HUES64 (cell line): ENCODE measurements at regions not wholly inside any gene's neighbourhood (a gene's known extent, or its start where the extent isn't known, plus 50 kb on each side); places are given as distances from the start of the nearest gene placed in this dataset.

Experiments
- H3K27ac ChIP-seq: 2 replicates; pipeline ENCODE4 v1.7.0; 2013; ENCODE audit warnings: low read depth, low read length, inconsistent platforms
- H3K27me3 ChIP-seq: 2 replicates; pipeline ENCODE4 v1.6.1; 2013; ENCODE audit warnings: mild to moderate bottlenecking, low read length; ENCODE audit not compliant: insufficient read depth
- H3K36me3 ChIP-seq: 2 replicates; pipeline ENCODE4 v1.6.1; 2013; ENCODE audit warnings: mild to moderate bottlenecking, low read length; ENCODE audit not compliant: insufficient read depth
- H3K4me1 ChIP-seq: 2 replicates; pipeline ENCODE4 v1.6.1; 2013; ENCODE audit warnings: mild to moderate bottlenecking, low read length, moderate library complexity; ENCODE audit not compliant: insufficient read depth
- H3K4me3 ChIP-seq: 2 replicates; pipeline ENCODE4 v1.5.1; 2013; ENCODE audit warnings: mild to moderate bottlenecking, low read length, moderate library complexity
- H3K9ac ChIP-seq: 2 replicates; pipeline ENCODE4 v1.6.1; 2013; ENCODE audit warnings: mild to moderate bottlenecking, low read depth, low read length
- H3K9me3 ChIP-seq: 2 replicates; pipeline ENCODE4 v1.6.1; 2013; ENCODE audit warnings: low read depth, low read length; ENCODE audit not compliant: insufficient read depth
- WGBS: fragments of 150-250, 120-280 bp; methylation state at CpG from one replicate; pipeline ENCODE4 v1.1.7; 2013; ENCODE audit warnings: missing lambda C conversion rate; 5-methylcytosine and 5-hydroxymethylcytosine counted together

DNA sequence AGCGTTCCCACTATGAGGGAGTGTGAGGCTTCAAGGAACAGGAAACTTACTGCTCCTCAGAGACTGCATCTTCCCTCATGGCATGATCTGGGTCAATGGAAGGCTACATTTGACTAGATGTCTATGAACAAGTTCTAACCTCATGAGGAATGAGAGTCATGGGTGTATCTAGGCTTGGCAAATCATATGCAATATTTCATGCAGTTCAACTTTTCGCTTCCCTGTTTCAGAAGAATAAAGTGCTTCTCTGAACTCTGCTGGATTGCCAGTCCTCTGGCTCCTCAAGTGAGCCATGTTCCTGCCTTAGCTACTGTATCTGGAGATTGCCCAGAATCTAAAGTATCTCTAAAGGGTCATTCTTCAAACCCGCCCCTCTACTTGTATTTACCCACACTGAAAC, 54.3 kb upstream of the SEMA3A start:
- 92% methylated on average over 3 of the region's 3 CpGs for WGBS
- H3K4me1 ChIP-seq: peaks cover 22% of the 10 kb centered on the region
- no peak overlapping the region for H3K4me3 ChIP-seq
- no peak overlapping the region for H3K9ac ChIP-seq
- no peaks in the 10 kb centered on the region for H3K27me3 ChIP-seq
- H3K27ac ChIP-seq: no peak overlapping the region
- H3K9me3 ChIP-seq: peaks cover 16% of the 10 kb centered on the region
- H3K36me3 ChIP-seq: no peaks in the 10 kb centered on the region

DNA sequence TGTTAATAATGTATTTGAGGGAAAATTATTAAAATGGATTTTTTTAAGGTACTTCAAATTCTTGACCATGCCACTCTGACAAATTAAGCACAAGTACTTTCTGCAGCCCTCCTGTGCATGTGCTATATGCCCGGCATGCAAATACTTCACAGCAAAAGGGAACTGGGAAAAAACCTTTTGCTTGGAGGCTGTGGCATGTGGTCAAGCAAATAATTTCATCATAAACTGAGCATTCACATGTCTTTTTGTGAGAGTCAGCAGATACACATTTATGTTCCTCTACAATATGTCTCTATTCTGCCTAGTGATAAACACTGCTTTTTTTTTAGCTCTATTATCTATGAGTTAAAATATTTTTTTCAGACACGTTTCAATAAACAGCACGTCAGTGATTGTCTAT, 53.7 kb upstream of the SEMA3A start:
- Histone ChIP-seq H3K9ac (no peak overlapping the region), H3K36me3 (no peaks in the 10 kb centered on the region), H3K4me3 (no peak overlapping the region), H3K9me3 (peaks cover 20% of the 10 kb centered on the region), H3K27ac (no peak overlapping the region), H3K27me3 (no peaks in the 10 kb centered on the region), H3K4me1 (peaks cover 22% of the 10 kb centered on the region)
- WGBS: 91% methylated on average over 1 of the region's 3 CpGs

DNA sequence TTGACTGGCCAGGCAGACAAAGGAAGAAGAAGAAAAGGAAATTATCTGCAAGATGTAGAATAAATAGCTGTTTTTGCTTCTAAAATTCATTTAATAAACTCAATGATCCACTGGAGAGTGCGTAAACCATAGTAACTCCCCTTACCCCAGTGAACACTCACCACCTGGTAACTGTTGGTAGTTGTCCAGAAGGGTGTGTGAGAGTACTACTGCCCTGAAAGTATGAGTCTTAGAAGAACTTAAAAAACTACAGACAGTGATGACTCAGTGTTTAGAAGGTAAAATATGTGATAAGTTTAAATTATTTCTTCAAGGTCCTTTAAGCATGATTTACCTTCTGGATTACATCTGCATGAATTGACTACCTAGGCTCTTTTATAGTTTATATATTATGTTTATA, 53.0 kb upstream of the SEMA3A start:
- WGBS: no CpG with 5 or more reads among the region's 1 CpG
- no peaks in the 10 kb centered on the region for H3K27me3 ChIP-seq
- peaks cover 20% of the 10 kb centered on the region for H3K9me3 ChIP-seq
- peaks cover 22% of the 10 kb centered on the region for H3K4me1 ChIP-seq
- H3K27ac ChIP-seq: no peak overlapping the region
- no peaks in the 10 kb centered on the region for H3K36me3 ChIP-seq
- H3K9ac ChIP-seq: no peak overlapping the region
- H3K4me3 ChIP-seq: no peak overlapping the region

DNA sequence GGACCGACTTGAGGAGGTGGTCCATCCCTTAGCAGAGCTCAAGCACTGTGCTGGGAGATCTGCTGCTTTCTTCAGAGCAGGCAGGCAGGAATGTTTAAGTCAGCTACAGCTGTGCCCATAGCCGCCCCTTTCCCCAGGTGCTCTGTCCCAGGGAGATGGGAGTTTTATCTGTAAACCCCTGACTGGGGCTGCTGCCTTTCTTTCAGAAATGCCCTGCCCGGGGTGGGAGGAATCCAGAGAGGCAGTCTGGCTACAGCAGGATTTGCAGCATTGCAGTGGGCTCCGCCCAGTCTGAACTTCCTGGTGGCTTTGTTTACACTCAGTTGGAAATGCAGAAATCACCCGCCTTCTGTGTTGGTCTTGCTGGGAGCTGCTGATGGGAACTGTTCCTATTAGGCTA, 51.2 kb upstream of the SEMA3A start:
- Histone ChIP-seq H3K27ac (no peak overlapping the region), H3K27me3 (no peaks in the 10 kb centered on the region), H3K4me3 (no peak overlapping the region), H3K36me3 (no peaks in the 10 kb centered on the region), H3K4me1 (peaks cover 12% of the 10 kb centered on the region), H3K9ac (no peak overlapping the region), H3K9me3 (peaks cover 20% of the 10 kb centered on the region)
- WGBS: 70% methylated on average over 5 of the region's 5 CpGs
